Fibroblast of lung (primary cell): ENCODE measurements at regions not wholly inside any gene's neighbourhood (a gene's known extent, or its start where the extent isn't known, plus 50 kb on each side); places are given as distances from the start of the nearest gene placed in this dataset.
A peak's percentile ranks its signal among the peaks of the same experiment; 100 is the strongest.

ENCODE experiments used
- DNase-seq, 2 donors: peaks; one replicate each; pipeline versions ENCODE4 v3.0.0 to v3.0.0-alpha.2; 2010; ENCODE audit warnings: low read depth in 2 of 2
- H2AFZ ChIP-seq: 2 replicates; pipeline ENCODE4 v1.5.1; 2012; ENCODE audit warnings: low read length, control low read depth, inconsistent platforms
- H3K27ac ChIP-seq: 2 replicates; pipeline ENCODE4 v1.5.1; 2011; ENCODE audit warnings: low read length, control low read depth; ENCODE audit not compliant: insufficient read depth
- H3K27me3 ChIP-seq: 2 replicates; pipeline ENCODE4 v1.5.1; 2011; ENCODE audit warnings: mild to moderate bottlenecking, low read length; ENCODE audit not compliant: control insufficient read depth, insufficient read depth
- H3K36me3 ChIP-seq: 2 replicates; pipeline ENCODE4 v1.5.1; 2011; ENCODE audit warnings: low read length; ENCODE audit not compliant: control insufficient read depth, insufficient read depth
- H3K4me1 ChIP-seq: 2 replicates; pipeline ENCODE4 v1.5.1; 2011; ENCODE audit warnings: low read length; ENCODE audit not compliant: control insufficient read depth, insufficient read depth; ENCODE audit errors: extremely low read depth
- H3K4me2 ChIP-seq: 2 replicates; pipeline ENCODE4 v1.5.1; 2011; ENCODE audit warnings: low read length, control low read depth; ENCODE audit not compliant: insufficient read depth; ENCODE audit errors: extremely low read depth
- H3K4me3 ChIP-seq, 4 experiments: fragments of 200-600 bp in 1 of 4; sonication (generic) in 1 of 4; replicated peaks in 1 of 4; 2 replicates each; pipeline ENCODE4 v1.5.1; 2011 to 2016; ENCODE audit warnings: low read length in 4 of 4, low read depth in 3 of 4, mild to moderate bottlenecking in 3 of 4, control low read depth in 2 of 4, inconsistent platforms in 1 of 4, mixed read lengths in 1 of 4; ENCODE audit not compliant: insufficient read depth in 1 of 4; ENCODE audit errors: control extremely low read depth in 1 of 4
- H3K79me2 ChIP-seq: 2 replicates; pipeline ENCODE4 v1.5.1; 2012; ENCODE audit warnings: mild to moderate bottlenecking, low read length, inconsistent platforms; ENCODE audit not compliant: control insufficient read depth, insufficient read depth
- H3K9ac ChIP-seq: 2 replicates; pipeline ENCODE4 v1.5.1; 2011; ENCODE audit warnings: mild to moderate bottlenecking, low read length, control low read depth; ENCODE audit not compliant: insufficient read depth
- H3K9me3 ChIP-seq: 2 replicates; pipeline ENCODE4 v1.5.1; 2012; ENCODE audit warnings: low read depth, low read length; ENCODE audit not compliant: control insufficient read depth, insufficient read depth
- H4K20me1 ChIP-seq: 2 replicates; pipeline ENCODE4 v1.5.1; 2011; ENCODE audit warnings: low read length; ENCODE audit not compliant: control insufficient read depth, insufficient read depth; ENCODE audit errors: extremely low read depth
- EZH2 ChIP-seq: IDR thresholded peaks from 2 replicates; pipeline ENCODE4 v1.5.1; 2012; ENCODE audit warnings: low read length, control low read depth, mild to moderate bottlenecking; ENCODE audit errors: missing control alignments
- TF ChIP-seq, protein P1 (sequence below), 2 donors: IDR thresholded peaks in 1 of 2; conservative IDR thresholded peaks in 1 of 2; 1 replicate in 1 of 2; 2 replicates in 1 of 2; pipeline ENCODE4 v1.5.1; 2011 to 2012; ENCODE audit warnings: low read length in 2 of 2, control low read depth in 1 of 2, inconsistent platforms in 1 of 2, low read depth in 1 of 2, mild to moderate bottlenecking in 1 of 2

DNA sequence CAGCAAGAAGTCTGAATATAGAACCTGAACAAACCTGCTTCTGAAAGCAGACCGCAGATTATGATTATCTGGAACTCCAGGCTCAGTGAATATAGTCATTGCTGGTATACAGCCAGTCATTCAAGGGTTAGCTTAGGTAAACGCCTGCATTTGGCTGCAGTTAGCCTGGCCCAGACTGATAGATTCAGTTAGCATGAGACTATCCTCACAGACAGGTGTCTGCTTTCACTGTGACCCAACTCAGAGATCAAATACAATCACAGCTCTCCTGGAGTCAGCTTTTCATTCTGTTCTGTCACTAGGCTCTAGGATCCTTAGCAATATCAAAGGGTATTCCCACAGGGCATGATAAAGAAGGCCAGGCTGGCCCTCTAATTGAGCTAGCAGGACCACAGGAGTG is 138.6 kb upstream of the PLCXD3 start:
- no peaks in the 10 kb centered on the region for H3K27me3 ChIP-seq
- no peak overlapping the region for H2AFZ ChIP-seq
- H3K9ac ChIP-seq = no peak overlapping the region
- H3K9me3 ChIP-seq = no peaks in the 10 kb centered on the region
- H3K4me2 ChIP-seq = no peak overlapping the region
- no peak overlapping the region for H3K4me3 ChIP-seq
- H3K27ac ChIP-seq = no peak overlapping the region
- no peaks in the 10 kb centered on the region for H3K4me1 ChIP-seq
- TF ChIP-seq, protein P1, sequence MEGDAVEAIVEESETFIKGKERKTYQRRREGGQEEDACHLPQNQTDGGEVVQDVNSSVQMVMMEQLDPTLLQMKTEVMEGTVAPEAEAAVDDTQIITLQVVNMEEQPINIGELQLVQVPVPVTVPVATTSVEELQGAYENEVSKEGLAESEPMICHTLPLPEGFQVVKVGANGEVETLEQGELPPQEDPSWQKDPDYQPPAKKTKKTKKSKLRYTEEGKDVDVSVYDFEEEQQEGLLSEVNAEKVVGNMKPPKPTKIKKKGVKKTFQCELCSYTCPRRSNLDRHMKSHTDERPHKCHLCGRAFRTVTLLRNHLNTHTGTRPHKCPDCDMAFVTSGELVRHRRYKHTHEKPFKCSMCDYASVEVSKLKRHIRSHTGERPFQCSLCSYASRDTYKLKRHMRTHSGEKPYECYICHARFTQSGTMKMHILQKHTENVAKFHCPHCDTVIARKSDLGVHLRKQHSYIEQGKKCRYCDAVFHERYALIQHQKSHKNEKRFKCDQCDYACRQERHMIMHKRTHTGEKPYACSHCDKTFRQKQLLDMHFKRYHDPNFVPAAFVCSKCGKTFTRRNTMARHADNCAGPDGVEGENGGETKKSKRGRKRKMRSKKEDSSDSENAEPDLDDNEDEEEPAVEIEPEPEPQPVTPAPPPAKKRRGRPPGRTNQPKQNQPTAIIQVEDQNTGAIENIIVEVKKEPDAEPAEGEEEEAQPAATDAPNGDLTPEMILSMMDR (conservative IDR thresholded peaks at IDR 0.05 in 1 of 2, IDR thresholded peaks at IDR 0.05 in 1 of 2; ENCODE audit: low read depth in 1 of 2, low read length in 2 of 2) = no peak
- no peak for TF ChIP-seq EZH2
- H3K36me3 ChIP-seq = no peaks in the 10 kb centered on the region
- H4K20me1 ChIP-seq = no peaks in the 10 kb centered on the region
- DNase-seq = peak in 1 of 2 donors; percentile 66
- no peaks in the 10 kb centered on the region for H3K79me2 ChIP-seq

DNA sequence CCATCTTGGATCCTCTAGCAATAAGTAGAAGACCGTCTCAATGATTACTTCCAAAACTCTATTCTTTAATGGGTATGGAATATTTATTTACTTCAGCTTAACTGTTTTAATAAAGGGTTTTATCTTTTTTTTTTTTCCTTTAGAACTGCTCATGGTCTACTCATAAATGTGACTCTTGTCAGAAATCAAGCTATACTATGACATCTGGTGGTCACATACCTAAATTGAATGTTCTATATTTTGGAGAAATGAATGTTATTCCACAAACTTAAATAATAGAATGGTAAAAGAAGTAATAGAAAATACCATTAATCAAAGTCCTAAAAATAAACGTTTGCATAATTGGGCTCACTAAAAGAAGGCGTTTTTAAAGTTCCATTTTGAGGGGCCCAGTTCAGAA is 131.2 kb upstream of the PLCXD3 start:
- TF ChIP-seq EZH2 = no peak
- TF ChIP-seq, protein P1 (conservative IDR thresholded peaks at IDR 0.05 in 1 of 2, IDR thresholded peaks at IDR 0.05 in 1 of 2; ENCODE audit: low read depth in 1 of 2, low read length in 2 of 2) = peak in 1 of 2 donors; percentile 14
- H4K20me1 ChIP-seq = no peaks in the 10 kb centered on the region
- DNase-seq = peak; percentile 5 to 41
- H3K4me1 ChIP-seq = no peaks in the 10 kb centered on the region
- no peaks in the 10 kb centered on the region for H3K36me3 ChIP-seq
- H2AFZ ChIP-seq = no peak overlapping the region
- H3K9me3 ChIP-seq = no peaks in the 10 kb centered on the region
- no peak overlapping the region for H3K4me3 ChIP-seq
- no peak overlapping the region for H3K4me2 ChIP-seq
- H3K9ac ChIP-seq = no peak overlapping the region
- H3K79me2 ChIP-seq = no peaks in the 10 kb centered on the region
- H3K27ac ChIP-seq = no peak overlapping the region
- H3K27me3 ChIP-seq = no peaks in the 10 kb centered on the region

DNA sequence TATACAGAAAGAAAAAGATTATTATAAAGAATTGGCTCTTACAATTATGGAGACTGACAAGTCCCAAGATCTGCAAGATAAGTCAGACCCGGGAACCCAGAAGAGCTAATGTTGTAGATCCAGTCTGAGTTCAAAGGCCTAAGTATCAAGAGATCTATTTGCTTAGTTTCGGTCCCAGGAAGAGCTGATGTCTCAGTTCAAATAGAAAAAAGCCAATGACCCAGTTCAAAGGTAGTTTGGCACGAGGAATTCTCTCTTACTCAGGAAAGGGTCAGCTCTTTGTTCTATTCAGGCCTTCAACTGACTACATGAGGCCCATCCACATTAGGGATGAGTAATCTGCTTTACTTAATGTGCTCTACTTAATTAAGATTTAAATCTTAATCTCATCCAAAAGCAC is 128.3 kb upstream of the PLCXD3 start:
- H3K79me2 ChIP-seq = no peaks in the 10 kb centered on the region
- no peaks in the 10 kb centered on the region for H3K27me3 ChIP-seq
- no peaks in the 10 kb centered on the region for H3K36me3 ChIP-seq
- H2AFZ ChIP-seq = no peak overlapping the region
- H3K27ac ChIP-seq = no peak overlapping the region
- H3K4me1 ChIP-seq = no peaks in the 10 kb centered on the region
- no peak for TF ChIP-seq EZH2
- TF ChIP-seq, protein P1 (conservative IDR thresholded peaks at IDR 0.05 in 1 of 2, IDR thresholded peaks at IDR 0.05 in 1 of 2; ENCODE audit: low read depth in 1 of 2, low read length in 2 of 2) = no peak
- no peaks in the 10 kb centered on the region for H4K20me1 ChIP-seq
- H3K4me3 ChIP-seq = no peak overlapping the region
- H3K9me3 ChIP-seq = no peaks in the 10 kb centered on the region
- H3K9ac ChIP-seq = no peak overlapping the region
- DNase-seq = no peak
- no peak overlapping the region for H3K4me2 ChIP-seq
